ENCODE measurements at regions not wholly inside any gene's neighbourhood (a gene's known extent, or its start where the extent isn't known, plus 50 kb on each side); places are given as distances from the start of the nearest gene placed in this dataset.

DNA sequence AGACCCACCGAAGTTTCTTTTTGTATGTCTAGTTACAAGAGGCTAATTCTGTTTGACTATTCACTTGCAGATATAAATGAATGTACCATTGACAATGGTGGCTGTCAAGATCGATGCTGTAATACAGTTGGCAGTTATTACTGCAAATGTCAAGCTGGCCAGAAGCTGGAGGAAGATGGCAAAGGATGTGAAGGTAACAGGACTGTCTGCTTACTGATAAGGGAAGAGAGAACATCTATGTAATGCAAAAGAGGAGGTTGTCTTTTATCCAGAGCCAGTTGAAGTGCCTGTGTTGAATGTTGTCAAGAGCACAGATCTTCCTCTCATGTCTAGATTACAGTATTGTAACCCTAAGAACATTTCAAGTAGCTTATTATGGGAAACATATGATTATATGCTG lies 549.5 kb upstream of the GOLIM4 start:
- DNase-seq (no peak), ATAC-seq (ENCODE audit: insufficient read depth, low FRiP score) (no peak)
- no peak overlapping the region for H3K9ac ChIP-seq (ENCODE audit: insufficient read depth in 1 of 2, low read length in 2 of 2)
- no peak overlapping the region for H3K4me3 ChIP-seq
- no peaks in the 10 kb centered on the region for H3K27me3 ChIP-seq (ENCODE audit: control insufficient read depth in 3 of 3, insufficient read depth in 3 of 3, low read length in 2 of 3)
- no peaks in the 10 kb centered on the region for H3K4me1 ChIP-seq (ENCODE audit: control insufficient read depth in 5 of 5, insufficient read depth in 5 of 5, low read length in 5 of 5)
- TF ChIP-seq, protein P1, sequence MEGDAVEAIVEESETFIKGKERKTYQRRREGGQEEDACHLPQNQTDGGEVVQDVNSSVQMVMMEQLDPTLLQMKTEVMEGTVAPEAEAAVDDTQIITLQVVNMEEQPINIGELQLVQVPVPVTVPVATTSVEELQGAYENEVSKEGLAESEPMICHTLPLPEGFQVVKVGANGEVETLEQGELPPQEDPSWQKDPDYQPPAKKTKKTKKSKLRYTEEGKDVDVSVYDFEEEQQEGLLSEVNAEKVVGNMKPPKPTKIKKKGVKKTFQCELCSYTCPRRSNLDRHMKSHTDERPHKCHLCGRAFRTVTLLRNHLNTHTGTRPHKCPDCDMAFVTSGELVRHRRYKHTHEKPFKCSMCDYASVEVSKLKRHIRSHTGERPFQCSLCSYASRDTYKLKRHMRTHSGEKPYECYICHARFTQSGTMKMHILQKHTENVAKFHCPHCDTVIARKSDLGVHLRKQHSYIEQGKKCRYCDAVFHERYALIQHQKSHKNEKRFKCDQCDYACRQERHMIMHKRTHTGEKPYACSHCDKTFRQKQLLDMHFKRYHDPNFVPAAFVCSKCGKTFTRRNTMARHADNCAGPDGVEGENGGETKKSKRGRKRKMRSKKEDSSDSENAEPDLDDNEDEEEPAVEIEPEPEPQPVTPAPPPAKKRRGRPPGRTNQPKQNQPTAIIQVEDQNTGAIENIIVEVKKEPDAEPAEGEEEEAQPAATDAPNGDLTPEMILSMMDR (IDR thresholded peaks at IDR 0.05; ENCODE audit: control extremely low read depth, extremely low read depth), result no peak
- WGBS, 2 donors, result 75 to 88% methylated on average over 2 of the region's 2 CpGs
- H3K27ac ChIP-seq (ENCODE audit: low read depth in 1 of 2, low read length in 1 of 2), result no peak overlapping the region
- no peaks in the 10 kb centered on the region for H3K36me3 ChIP-seq (ENCODE audit: control insufficient read depth in 4 of 4, insufficient read depth in 4 of 4, low read length in 4 of 4)
- no peaks in the 10 kb centered on the region for H3K9me3 ChIP-seq (ENCODE audit: control insufficient read depth in 4 of 4, insufficient read depth in 3 of 4, low read length in 3 of 4)

DNA sequence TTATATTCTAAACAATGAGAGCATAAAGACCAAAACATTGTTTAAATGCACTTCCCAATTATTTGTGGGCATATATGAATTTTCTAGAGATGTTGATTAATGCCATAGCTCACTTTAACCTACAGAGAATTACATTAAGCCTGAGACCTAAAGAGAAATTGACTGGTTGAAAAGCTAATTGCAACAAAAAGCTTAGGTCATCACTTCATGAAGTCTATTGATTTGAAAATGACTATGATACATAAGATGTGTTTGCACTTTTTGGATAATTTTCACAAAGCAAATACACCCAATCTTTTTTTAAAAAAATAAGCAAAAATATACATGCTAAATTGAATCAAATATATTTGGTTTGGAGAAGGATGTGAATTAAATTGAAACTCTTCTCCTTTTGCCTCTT lies 532.8 kb upstream of the GOLIM4 start:
- TF ChIP-seq, protein P1 (IDR thresholded peaks at IDR 0.05; ENCODE audit: control extremely low read depth, extremely low read depth), result no peak
- H3K9ac ChIP-seq (ENCODE audit: insufficient read depth in 1 of 2, low read length in 2 of 2), result no peak overlapping the region
- no peak for DNase-seq

DNA sequence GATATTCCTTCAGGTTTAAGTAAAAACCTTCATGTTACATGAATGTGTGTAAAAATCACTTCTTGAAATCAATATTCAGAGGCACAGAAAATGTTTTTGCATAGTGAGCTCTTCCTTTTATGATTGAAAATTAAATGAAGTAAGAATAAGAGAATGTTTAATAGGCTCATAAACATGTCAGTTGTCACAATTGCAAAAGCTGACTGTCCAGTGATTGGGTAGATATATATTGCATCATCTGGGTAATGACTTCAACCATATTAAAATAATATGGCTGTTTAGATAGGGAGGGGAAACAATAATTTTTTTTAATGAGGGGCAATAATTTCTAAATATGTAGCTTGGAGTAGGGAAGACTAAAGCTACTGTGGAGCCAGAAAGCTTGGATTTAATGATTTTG lies 529.8 kb upstream of the GOLIM4 start:
- TF ChIP-seq, protein P1 (IDR thresholded peaks at IDR 0.05; ENCODE audit: control extremely low read depth, extremely low read depth), result no peak
- no peaks in the 10 kb centered on the region for H3K9me3 ChIP-seq (ENCODE audit: control insufficient read depth in 4 of 4, insufficient read depth in 3 of 4, low read length in 3 of 4)
- no peak overlapping the region for H3K9ac ChIP-seq (ENCODE audit: insufficient read depth in 1 of 2, low read length in 2 of 2)
- ATAC-seq (ENCODE audit: insufficient read depth, low FRiP score) (no peak), DNase-seq (no peak)
- peaks cover 0 to 11% (median 0%) of the 10 kb centered on the region in 5 donors for H3K4me1 ChIP-seq (ENCODE audit: control insufficient read depth in 5 of 5, insufficient read depth in 5 of 5, low read length in 5 of 5)
- H3K27ac ChIP-seq (ENCODE audit: low read depth in 1 of 2, low read length in 1 of 2), result no peak overlapping the region
- no peaks in the 10 kb centered on the region for H3K27me3 ChIP-seq (ENCODE audit: control insufficient read depth in 3 of 3, insufficient read depth in 3 of 3, low read length in 2 of 3)
- no peak overlapping the region for H3K4me3 ChIP-seq
- H3K36me3 ChIP-seq (ENCODE audit: control insufficient read depth in 4 of 4, insufficient read depth in 4 of 4, low read length in 4 of 4), result no peaks in the 10 kb centered on the region

More for the DNA sequence above, 532.8 kb upstream of the GOLIM4 start:
- peaks cover 0 to 4% (median 0%) of the 10 kb centered on the region in 5 donors for H3K4me1 ChIP-seq (ENCODE audit: control insufficient read depth in 5 of 5, insufficient read depth in 5 of 5, low read length in 5 of 5)
- no peak overlapping the region for H3K4me3 ChIP-seq
- no peak for ATAC-seq (ENCODE audit: insufficient read depth, low FRiP score)
- H3K27ac ChIP-seq (ENCODE audit: low read depth in 1 of 2, low read length in 1 of 2), result no peak overlapping the region
- H3K36me3 ChIP-seq (ENCODE audit: control insufficient read depth in 4 of 4, insufficient read depth in 4 of 4, low read length in 4 of 4), result no peaks in the 10 kb centered on the region
- H3K27me3 ChIP-seq (ENCODE audit: control insufficient read depth in 3 of 3, insufficient read depth in 3 of 3, low read length in 2 of 3), result no peaks in the 10 kb centered on the region
- H3K9me3 ChIP-seq (ENCODE audit: control insufficient read depth in 4 of 4, insufficient read depth in 3 of 4, low read length in 3 of 4), result no peaks in the 10 kb centered on the region

DNA sequence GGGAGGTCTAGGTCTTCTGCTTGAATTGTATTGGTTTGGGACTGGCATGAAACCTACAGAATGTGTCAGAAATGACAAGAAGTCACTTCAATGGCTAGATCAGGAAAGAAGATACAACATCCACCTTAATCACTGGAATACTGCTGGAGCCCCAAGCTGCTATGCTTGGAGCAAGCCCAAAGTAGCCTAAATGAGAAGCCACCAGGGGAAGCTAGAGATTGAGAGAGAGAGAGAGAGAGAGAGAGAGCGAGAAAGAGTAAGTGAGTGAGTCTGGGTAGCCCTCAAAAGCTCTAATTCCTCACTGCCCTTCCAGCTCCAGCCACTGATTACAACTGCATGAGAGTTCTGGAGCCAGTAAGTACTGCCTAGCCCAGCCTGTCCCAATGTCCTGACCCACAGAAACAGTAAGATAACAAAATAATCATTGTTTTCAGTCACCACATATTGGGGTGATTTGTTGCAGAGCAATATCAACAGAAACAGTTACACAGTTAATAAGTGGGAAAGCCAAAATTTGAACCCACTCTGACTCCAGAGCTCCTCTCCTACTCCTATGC lies 529.2 kb upstream of the GOLIM4 start:
- Histone ChIP-seq H3K9ac (ENCODE audit: insufficient read depth in 1 of 2, low read length in 2 of 2) (no peak overlapping the region), H3K27me3 (ENCODE audit: control insufficient read depth in 3 of 3, insufficient read depth in 3 of 3, low read length in 2 of 3) (no peaks in the 10 kb centered on the region), H3K9me3 (ENCODE audit: control insufficient read depth in 4 of 4, insufficient read depth in 3 of 4, low read length in 3 of 4) (no peaks in the 10 kb centered on the region), H3K4me3 (no peak overlapping the region), H3K36me3 (ENCODE audit: control insufficient read depth in 4 of 4, insufficient read depth in 4 of 4, low read length in 4 of 4) (no peaks in the 10 kb centered on the region), H3K27ac (ENCODE audit: low read depth in 1 of 2, low read length in 1 of 2) (no peak overlapping the region), H3K4me1 (ENCODE audit: control insufficient read depth in 5 of 5, insufficient read depth in 5 of 5, low read length in 5 of 5) (peaks cover 0 to 11% (median 0%) of the 10 kb centered on the region in 5 donors)
- TF ChIP-seq, protein P1 (IDR thresholded peaks at IDR 0.05; ENCODE audit: control extremely low read depth, extremely low read depth), result no peak
- WGBS, 2 donors, result 85 to 96% methylated on average over 1 of the region's 1 CpG
- ATAC-seq (ENCODE audit: insufficient read depth, low FRiP score), result no peak
- DNase-seq, result no peak
